Suprapubic skin (tissue), 4 donors: ENCODE measurements at regions not wholly inside any gene's neighbourhood (a gene's known extent, or its start where the extent isn't known, plus 50 kb on each side); places are given as distances from the start of the nearest gene placed in this dataset.

Experiments
- DNase-seq, 2 donors: peaks; one replicate each; pipeline ENCODE4 v3.0.0-alpha.2; 2019; ENCODE audit warnings: low spot score in 2 of 2
- H3K27ac ChIP-seq: fragments of 200-600 bp; sonication (generic); one replicate; pipeline ENCODE4 v1.5.1; 2019
- H3K27me3 ChIP-seq: fragments of 200-600 bp; sonication (generic); one replicate; pipeline ENCODE4 v1.5.1; 2019
- H3K36me3 ChIP-seq: fragments of 200-600 bp; sonication (generic); one replicate; pipeline ENCODE4 v1.5.1; 2019
- H3K4me1 ChIP-seq: fragments of 200-600 bp; sonication (generic); one replicate; pipeline ENCODE4 v1.5.1; 2019
- H3K4me3 ChIP-seq: fragments of 200-600 bp; sonication (generic); one replicate; pipeline ENCODE4 v1.5.1; 2019; ENCODE audit warnings: mild to moderate bottlenecking
- H3K9me3 ChIP-seq: fragments of 200-600 bp; sonication (generic); one replicate; pipeline ENCODE4 v1.5.1; 2019
- EP300 ChIP-seq: sonication (generic); formaldehyde crosslinking; IDR thresholded peaks from one replicate; pipeline ENCODE4 v1.6.1; 2017; ENCODE audit warnings: antibody characterized with exemption
- POLR2A ChIP-seq, 2 donors: fragments of 450-650 bp; IDR thresholded peaks; one replicate each; pipeline ENCODE4 v1.6.1; 2017; ENCODE audit warnings: antibody characterized with exemption in 2 of 2, mild to moderate bottlenecking in 2 of 2, moderate library complexity in 2 of 2
- POLR2AphosphoS5 ChIP-seq, 3 donors: sonication (generic); formaldehyde crosslinking; IDR thresholded peaks; one replicate each; pipeline ENCODE4 v1.6.1; 2017; ENCODE audit warnings: antibody characterized with exemption in 3 of 3
- WGBS: methylation state at CpG from one replicate; pipeline ENCODE4 v1.1.5; 2018; 5-methylcytosine and 5-hydroxymethylcytosine counted together
- TF ChIP-seq, protein P1 (sequence below), 2 donors: fragments of 200-600 bp in 1 of 2; fragments of 450-650 bp in 1 of 2; sonication (generic) in 1 of 2; IDR thresholded peaks; one replicate each; pipeline ENCODE4 v1.5.1; 2016 to 2019; ENCODE audit warnings: antibody characterized with exemption in 2 of 2, mild to moderate bottlenecking in 1 of 2, moderate library complexity in 1 of 2

DNA sequence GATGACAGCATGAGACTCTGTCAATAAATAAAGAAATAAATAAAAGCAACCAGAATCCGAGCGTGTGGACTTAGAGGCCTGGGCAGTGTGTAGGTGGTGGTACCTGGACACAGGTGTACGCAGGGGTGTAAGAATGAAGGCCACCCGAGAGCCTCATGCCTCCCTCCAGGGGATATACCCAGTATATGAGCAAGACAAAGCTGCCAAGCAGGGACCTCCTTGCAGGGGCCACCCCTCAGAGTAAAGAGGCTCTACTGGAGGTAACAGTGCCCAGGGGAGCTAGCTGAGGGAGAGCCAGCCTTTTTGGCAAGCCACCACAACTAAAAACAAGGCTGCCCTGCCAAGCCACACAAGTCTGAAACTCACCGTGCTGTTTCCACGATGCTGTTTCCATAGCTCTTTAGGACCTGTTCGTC, 179.2 kb upstream of the RAB4A start:
- Histone ChIP-seq H3K27me3 (no peaks in the 10 kb centered on the region), H3K36me3 (no peaks in the 10 kb centered on the region), H3K9me3 (no peaks in the 10 kb centered on the region), H3K4me3 (no peak overlapping the region), H3K27ac (no peak overlapping the region), H3K4me1 (peaks cover 40% of the 10 kb centered on the region)
- TF ChIP-seq, protein P1, sequence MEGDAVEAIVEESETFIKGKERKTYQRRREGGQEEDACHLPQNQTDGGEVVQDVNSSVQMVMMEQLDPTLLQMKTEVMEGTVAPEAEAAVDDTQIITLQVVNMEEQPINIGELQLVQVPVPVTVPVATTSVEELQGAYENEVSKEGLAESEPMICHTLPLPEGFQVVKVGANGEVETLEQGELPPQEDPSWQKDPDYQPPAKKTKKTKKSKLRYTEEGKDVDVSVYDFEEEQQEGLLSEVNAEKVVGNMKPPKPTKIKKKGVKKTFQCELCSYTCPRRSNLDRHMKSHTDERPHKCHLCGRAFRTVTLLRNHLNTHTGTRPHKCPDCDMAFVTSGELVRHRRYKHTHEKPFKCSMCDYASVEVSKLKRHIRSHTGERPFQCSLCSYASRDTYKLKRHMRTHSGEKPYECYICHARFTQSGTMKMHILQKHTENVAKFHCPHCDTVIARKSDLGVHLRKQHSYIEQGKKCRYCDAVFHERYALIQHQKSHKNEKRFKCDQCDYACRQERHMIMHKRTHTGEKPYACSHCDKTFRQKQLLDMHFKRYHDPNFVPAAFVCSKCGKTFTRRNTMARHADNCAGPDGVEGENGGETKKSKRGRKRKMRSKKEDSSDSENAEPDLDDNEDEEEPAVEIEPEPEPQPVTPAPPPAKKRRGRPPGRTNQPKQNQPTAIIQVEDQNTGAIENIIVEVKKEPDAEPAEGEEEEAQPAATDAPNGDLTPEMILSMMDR (IDR thresholded peaks at IDR 0.05): no peak
- TF ChIP-seq POLR2AphosphoS5 (IDR thresholded peaks at IDR 0.05): no peak
- TF ChIP-seq EP300: no peak
- no peak for TF ChIP-seq POLR2A (IDR thresholded peaks at IDR 0.05)
- DNase-seq: no peak
- WGBS: 77% methylated on average over 7 of the region's 7 CpGs

DNA sequence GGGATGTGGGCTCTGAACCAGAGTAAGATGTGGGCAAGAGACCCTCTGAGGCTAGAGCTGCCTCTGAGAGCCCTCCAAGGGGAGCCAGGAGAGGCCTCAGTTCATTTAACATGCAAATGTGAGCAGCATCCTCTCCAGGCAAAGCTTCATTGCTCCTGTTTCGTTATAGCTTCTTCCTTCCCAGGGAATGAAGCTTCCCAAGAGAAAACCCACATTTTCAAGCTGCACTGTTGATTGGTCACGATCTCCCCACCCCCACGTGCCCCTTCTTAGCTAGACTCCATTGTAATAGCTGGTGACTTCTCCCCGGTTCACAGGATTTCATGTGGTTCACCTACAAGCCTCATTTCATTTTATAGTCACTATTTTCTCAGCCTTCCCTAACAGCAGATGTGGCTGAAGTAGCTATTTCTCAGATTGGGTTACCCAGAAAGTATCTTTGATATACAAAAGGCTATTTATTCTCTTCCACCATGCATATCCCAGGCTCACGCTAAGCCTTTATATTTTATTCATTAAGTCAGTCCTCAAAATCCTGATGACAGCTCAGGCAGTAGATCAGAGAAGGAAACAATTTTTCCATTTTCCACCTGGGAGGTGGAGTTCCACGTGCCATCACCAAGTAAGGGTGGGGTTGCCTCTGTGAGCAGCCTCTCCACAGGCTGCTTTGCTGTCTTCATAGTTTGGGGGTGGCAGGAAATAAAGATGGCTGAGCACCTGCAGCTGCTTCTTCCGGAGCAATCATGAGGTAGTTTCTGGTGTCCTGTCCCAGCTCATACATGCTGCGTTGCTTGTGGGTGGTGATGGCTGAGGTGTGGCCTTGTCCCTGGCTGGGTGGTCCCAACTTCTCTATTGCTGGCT, 178.3 kb upstream of the RAB4A start:
- Histone ChIP-seq H3K36me3 (no peaks in the 10 kb centered on the region), H3K27ac (peak overlapping the region; percentile 59), H3K27me3 (no peaks in the 10 kb centered on the region), H3K4me3 (no peak overlapping the region), H3K4me1 (peaks cover 34% of the 10 kb centered on the region), H3K9me3 (no peaks in the 10 kb centered on the region)
- 66% methylated on average over 8 of the region's 8 CpGs for WGBS
- DNase-seq: no peak
- TF ChIP-seq POLR2A (IDR thresholded peaks at IDR 0.05): no peak
- TF ChIP-seq POLR2AphosphoS5 (IDR thresholded peaks at IDR 0.05): no peak
- no peak for TF ChIP-seq EP300
- TF ChIP-seq, protein P1 (IDR thresholded peaks at IDR 0.05): no peak

DNA sequence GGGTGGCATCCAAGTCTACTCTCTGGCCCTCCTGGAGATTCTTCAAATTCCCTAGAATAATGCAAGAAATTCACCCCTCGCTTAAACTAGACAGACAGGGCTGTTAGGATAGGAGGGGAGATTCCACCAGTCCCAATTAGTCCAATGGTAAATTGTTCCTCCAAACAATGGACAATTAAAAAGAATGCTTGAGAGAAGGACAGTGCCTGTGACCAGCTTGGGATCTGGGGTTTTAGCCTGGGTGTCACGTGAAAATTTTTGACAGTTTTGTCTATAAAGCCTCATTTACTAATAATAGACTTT, 177.7 kb upstream of the RAB4A start:
- Histone ChIP-seq H3K27ac (peak overlapping the region; percentile 59), H3K27me3 (no peaks in the 10 kb centered on the region), H3K9me3 (no peaks in the 10 kb centered on the region), H3K36me3 (no peaks in the 10 kb centered on the region), H3K4me1 (peaks cover 32% of the 10 kb centered on the region), H3K4me3 (no peak overlapping the region)
- WGBS: 80% methylated on average over 2 of the region's 2 CpGs
- no peak for DNase-seq
- TF ChIP-seq EP300 (no peak), POLR2AphosphoS5 (IDR thresholded peaks at IDR 0.05) (no peak), POLR2A (IDR thresholded peaks at IDR 0.05) (no peak)
- TF ChIP-seq, protein P1 (IDR thresholded peaks at IDR 0.05): no peak

DNA sequence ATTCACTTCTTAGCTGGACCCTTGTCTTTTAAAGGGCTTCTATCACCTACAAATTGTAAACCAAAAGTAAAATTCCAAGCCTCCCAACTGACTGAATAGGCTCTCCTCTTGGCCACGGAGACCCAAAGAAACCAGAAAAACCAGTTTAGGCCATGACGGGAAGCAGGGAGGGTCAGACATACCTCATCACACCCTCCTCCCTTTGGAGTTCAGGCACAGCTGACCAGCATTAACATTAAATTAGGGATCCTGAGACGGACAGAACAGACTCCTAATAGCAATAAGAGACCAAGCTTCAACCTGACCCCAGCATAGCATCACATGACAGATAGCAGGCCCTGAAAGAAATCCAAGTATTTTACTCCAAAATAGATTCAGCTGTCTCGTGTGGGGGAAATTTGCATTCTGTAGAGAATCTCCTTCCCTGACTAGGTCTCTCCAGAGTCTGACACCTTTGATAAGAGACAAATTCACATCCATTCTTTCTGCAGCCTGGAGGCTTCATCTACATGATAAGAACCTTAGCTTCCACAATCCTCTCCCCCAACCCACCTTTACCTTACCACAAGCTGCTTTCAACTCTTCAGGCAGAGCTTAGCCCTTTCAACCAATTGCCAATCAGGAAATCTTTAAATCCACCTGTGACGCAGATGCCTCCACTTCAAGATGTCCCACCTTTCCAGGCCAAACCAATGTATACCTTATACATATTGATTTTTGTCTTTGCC, 177.1 kb upstream of the RAB4A start:
- no peak overlapping the region for H3K4me3 ChIP-seq
- no peaks in the 10 kb centered on the region for H3K36me3 ChIP-seq
- no peak for TF ChIP-seq POLR2A (IDR thresholded peaks at IDR 0.05)
- no peak for TF ChIP-seq EP300
- TF ChIP-seq, protein P1 (IDR thresholded peaks at IDR 0.05): no peak
- no peak for TF ChIP-seq POLR2AphosphoS5 (IDR thresholded peaks at IDR 0.05)
- H3K27ac ChIP-seq: peak overlapping the region; percentile 31
- H3K9me3 ChIP-seq: no peaks in the 10 kb centered on the region
- peaks cover 32% of the 10 kb centered on the region for H3K4me1 ChIP-seq
- 49% methylated on average over 5 of the region's 5 CpGs for WGBS
- DNase-seq: no peak
- H3K27me3 ChIP-seq: no peaks in the 10 kb centered on the region
